ENCODE measurements at regions not wholly inside any gene's neighbourhood (a gene's known extent, or its start where the extent isn't known, plus 50 kb on each side); places are given as distances from the start of the nearest gene placed in this dataset.
"Not testable (repeated sequence)": the region's sequence is repeated elsewhere in the genome, so short reads cannot be mapped to it uniquely, and the experiment has no call there.

GRCh38 chr12:5305425-5305824, 126.5 kb upstream of the NTF3 start:
- DNase-seq (ENCODE audit: low read depth in 4 of 4, low spot score in 3 of 4), result no peak

GRCh38 chr12:5305886-5306545, 125.9 kb upstream of the NTF3 start:
- no peak for DNase-seq (ENCODE audit: low read depth in 4 of 4, low spot score in 3 of 4)

- DNase-seq (ENCODE audit: low read depth in 4 of 4, low spot score in 3 of 4), result no peak
These were observed 124.8 kb upstream of the NTF3 start for GRCh38 chr12:5307065-5307464.

- DNase-seq (ENCODE audit: low read depth in 4 of 4, low spot score in 3 of 4), result no peak
These were observed 123.7 kb upstream of the NTF3 start for GRCh38 chr12:5308216-5308615.

GRCh38 chr12:5308996-5309395, 122.9 kb upstream of the NTF3 start:
- DNase-seq (ENCODE audit: low read depth in 4 of 4, low spot score in 3 of 4), result no peak

- DNase-seq (ENCODE audit: low read depth in 4 of 4, low spot score in 3 of 4), result peak in 1 of 4 donors; percentile 20
These were observed 122.3 kb upstream of the NTF3 start for GRCh38 chr12:5309654-5310053.

- no peak for DNase-seq (ENCODE audit: low read depth in 4 of 4, low spot score in 3 of 4)
These were observed 121.8 kb upstream of the NTF3 start for GRCh38 chr12:5310151-5310550.

GRCh38 chr12:5317556-5317955, 114.4 kb upstream of the NTF3 start:
- DNase-seq (ENCODE audit: low read depth in 4 of 4, low spot score in 3 of 4), result no peak

GRCh38 chr12:5318874-5319273, 113.0 kb upstream of the NTF3 start:
- DNase-seq (ENCODE audit: low read depth in 4 of 4, low spot score in 3 of 4), result no peak

- DNase-seq (ENCODE audit: low read depth in 4 of 4, low spot score in 3 of 4), result no peak
These were observed 103.0 kb upstream of the NTF3 start for GRCh38 chr12:5328669-5329517.

GRCh38 chr12:5332551-5332950, 99.4 kb upstream of the NTF3 start:
- no peak for DNase-seq (ENCODE audit: low read depth in 4 of 4, low spot score in 3 of 4)

- DNase-seq (ENCODE audit: low read depth in 4 of 4, low spot score in 3 of 4), result no peak
These were observed 98.8 kb upstream of the NTF3 start for GRCh38 chr12:5333096-5333495.

- DNase-seq (ENCODE audit: low read depth in 4 of 4, low spot score in 3 of 4), result no peak
These were observed 96.8 kb upstream of the NTF3 start for GRCh38 chr12:5335069-5335468.

GRCh38 chr12:5341086-5341485, 90.8 kb upstream of the NTF3 start:
- not testable (repeated sequence) for DNase-seq (ENCODE audit: low read depth in 4 of 4, low spot score in 3 of 4)

- DNase-seq (ENCODE audit: low read depth in 4 of 4, low spot score in 3 of 4), result no peak
These were observed 88.2 kb upstream of the NTF3 start for GRCh38 chr12:5343711-5344110.

GRCh38 chr12:5344131-5344530, 87.8 kb upstream of the NTF3 start:
- no peak for DNase-seq (ENCODE audit: low read depth in 4 of 4, low spot score in 3 of 4)

GRCh38 chr12:5345534-5345933, 86.4 kb upstream of the NTF3 start:
- no peak for DNase-seq (ENCODE audit: low read depth in 4 of 4, low spot score in 3 of 4)

GRCh38 chr12:5348057-5348456, 83.9 kb upstream of the NTF3 start:
- DNase-seq (ENCODE audit: low read depth in 4 of 4, low spot score in 3 of 4), result no peak

- no peak for DNase-seq (ENCODE audit: low read depth in 4 of 4, low spot score in 3 of 4)
These were observed 83.4 kb upstream of the NTF3 start for GRCh38 chr12:5348491-5348890.

- no peak for DNase-seq (ENCODE audit: low read depth in 4 of 4, low spot score in 3 of 4)
These were observed 67.7 kb upstream of the NTF3 start for GRCh38 chr12:5364036-5364770.

GRCh38 chr12:5369298-5369697, 62.6 kb upstream of the NTF3 start:
- DNase-seq (ENCODE audit: low read depth in 4 of 4, low spot score in 3 of 4), result no peak

GRCh38 chr12:5371631-5372030, 60.3 kb upstream of the NTF3 start:
- no peak for DNase-seq (ENCODE audit: low read depth in 4 of 4, low spot score in 3 of 4)

All from right renal pelvis (tissue), 4 donors.